B cell (primary cell): ENCODE measurements at regions not wholly inside any gene's neighbourhood (a gene's known extent, or its start where the extent isn't known, plus 50 kb on each side); places are given as distances from the start of the nearest gene placed in this dataset.

Experiments used
- EZH2 ChIP-seq: IDR thresholded peaks from 2 replicates; pipeline ENCODE4 v1.6.1; 2012; ENCODE audit warnings: borderline replicate concordance, low read depth, mild to moderate bottlenecking, moderate library complexity, low read length; ENCODE audit not compliant: insufficient read depth, poor library complexity, severe bottlenecking
- TF ChIP-seq, protein P1 (sequence below): fragments of 200-600 bp; IDR thresholded peaks from one replicate; pipeline ENCODE4 v1.8.0; 2022; ENCODE audit warnings: antibody characterized with exemption, mild to moderate bottlenecking

DNA sequence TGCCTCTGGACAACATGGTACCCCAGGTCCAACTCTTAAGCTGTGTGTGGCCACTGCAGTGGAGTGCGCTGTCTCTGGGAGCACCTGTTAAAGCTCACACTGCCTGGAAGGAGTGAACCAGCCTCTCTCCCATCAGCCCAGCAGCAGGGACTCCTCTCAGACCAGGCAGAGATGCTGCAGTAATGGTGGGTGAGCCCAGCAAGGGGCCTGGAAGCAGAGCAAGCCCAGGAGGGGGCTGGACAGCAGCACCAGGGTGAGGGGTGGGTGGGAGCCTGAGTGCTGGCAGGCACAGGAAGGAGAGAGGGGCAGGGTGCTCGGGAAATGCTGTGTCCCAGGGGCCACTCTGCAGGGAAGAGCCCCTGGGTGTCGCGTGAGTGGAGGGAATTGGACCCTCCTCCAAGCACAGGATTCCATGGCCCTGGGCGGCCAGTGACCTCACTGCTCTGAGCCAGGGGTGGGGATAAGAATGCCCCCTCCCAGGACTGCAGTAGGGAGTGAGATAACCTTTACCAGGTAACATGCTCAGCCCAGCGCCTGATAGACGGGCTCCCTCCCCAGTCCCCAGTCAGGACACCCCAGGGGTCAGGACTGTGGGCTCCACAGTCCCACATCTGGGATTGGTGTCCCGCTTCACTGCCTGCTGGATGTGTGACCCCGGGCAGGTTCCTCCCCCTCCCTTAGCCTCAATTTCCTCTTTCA is 313.1 kb downstream of the MATN1 start:
- TF ChIP-seq, protein P1, sequence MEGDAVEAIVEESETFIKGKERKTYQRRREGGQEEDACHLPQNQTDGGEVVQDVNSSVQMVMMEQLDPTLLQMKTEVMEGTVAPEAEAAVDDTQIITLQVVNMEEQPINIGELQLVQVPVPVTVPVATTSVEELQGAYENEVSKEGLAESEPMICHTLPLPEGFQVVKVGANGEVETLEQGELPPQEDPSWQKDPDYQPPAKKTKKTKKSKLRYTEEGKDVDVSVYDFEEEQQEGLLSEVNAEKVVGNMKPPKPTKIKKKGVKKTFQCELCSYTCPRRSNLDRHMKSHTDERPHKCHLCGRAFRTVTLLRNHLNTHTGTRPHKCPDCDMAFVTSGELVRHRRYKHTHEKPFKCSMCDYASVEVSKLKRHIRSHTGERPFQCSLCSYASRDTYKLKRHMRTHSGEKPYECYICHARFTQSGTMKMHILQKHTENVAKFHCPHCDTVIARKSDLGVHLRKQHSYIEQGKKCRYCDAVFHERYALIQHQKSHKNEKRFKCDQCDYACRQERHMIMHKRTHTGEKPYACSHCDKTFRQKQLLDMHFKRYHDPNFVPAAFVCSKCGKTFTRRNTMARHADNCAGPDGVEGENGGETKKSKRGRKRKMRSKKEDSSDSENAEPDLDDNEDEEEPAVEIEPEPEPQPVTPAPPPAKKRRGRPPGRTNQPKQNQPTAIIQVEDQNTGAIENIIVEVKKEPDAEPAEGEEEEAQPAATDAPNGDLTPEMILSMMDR, result no peak
- no peak for TF ChIP-seq EZH2
